Neuronal stem cell (in vitro differentiated cells): ENCODE measurements at regions not wholly inside any gene's neighbourhood (a gene's known extent, or its start where the extent isn't known, plus 50 kb on each side); places are given as distances from the start of the nearest gene placed in this dataset.
"Not testable (repeated sequence)": the region's sequence is repeated elsewhere in the genome, so short reads cannot be mapped to it uniquely, and the experiment has no call there.

Experiments
- DNase-seq: peaks from one replicate; pipeline ENCODE4 v3.0.0-alpha.2; 2013; ENCODE audit warnings: low spot score
- H2AFZ ChIP-seq: one replicate; pipeline ENCODE4 v1.6.1; 2013; ENCODE audit warnings: mild to moderate bottlenecking, low read length, inconsistent platforms
- H2AK5ac ChIP-seq: 2 replicates; pipeline ENCODE4 v1.6.1; 2013; ENCODE audit warnings: low read depth, mild to moderate bottlenecking, inconsistent platforms, low read length, moderate library complexity, mixed read lengths
- H2BK120ac ChIP-seq: 2 replicates; pipeline ENCODE4 v1.6.1; 2013; ENCODE audit warnings: low read depth, mild to moderate bottlenecking, inconsistent platforms, low read length, moderate library complexity, mixed read lengths
- H2BK12ac ChIP-seq: one replicate; pipeline ENCODE4 v1.6.1; 2013; ENCODE audit warnings: low read length, inconsistent platforms
- H2BK15ac ChIP-seq: 2 replicates; pipeline ENCODE4 v1.6.1; 2013; ENCODE audit warnings: mild to moderate bottlenecking, low read length, inconsistent platforms, mixed read lengths
- H2BK5ac ChIP-seq: one replicate; pipeline ENCODE4 v1.6.1; 2013; ENCODE audit warnings: inconsistent platforms, mild to moderate bottlenecking, low read length, moderate library complexity
- H3K14ac ChIP-seq: one replicate; pipeline ENCODE4 v1.6.1; 2013; ENCODE audit warnings: low read length, inconsistent platforms
- H3K18ac ChIP-seq: 2 replicates; pipeline ENCODE4 v1.6.1; 2013; ENCODE audit warnings: low read length, inconsistent platforms
- H3K23ac ChIP-seq: 2 replicates; pipeline ENCODE4 v1.6.1; 2013; ENCODE audit warnings: low read depth, mild to moderate bottlenecking, mixed read lengths, low read length, inconsistent platforms; ENCODE audit not compliant: poor library complexity
- H3K27ac ChIP-seq: replicated peaks from 3 replicates; pipeline ENCODE4 v1.5.1; 2013; ENCODE audit warnings: low read length, inconsistent platforms
- H3K27me3 ChIP-seq, 3 experiments: 2 replicates each; pipeline ENCODE4 v1.6.1; 2013; ENCODE audit warnings: low read length in 3 of 3, mild to moderate bottlenecking in 2 of 3, inconsistent platforms in 1 of 3, low read depth in 1 of 3, mixed read lengths in 1 of 3, moderate library complexity in 1 of 3; ENCODE audit not compliant: control insufficient read depth in 3 of 3, insufficient read depth in 3 of 3
- H3K36me3 ChIP-seq, 2 donors: replicated peaks in 1 of 2; 2 replicates each; pipeline ENCODE4 v1.6.1; 2013; ENCODE audit warnings: low read length in 2 of 2; ENCODE audit not compliant: control insufficient read depth in 2 of 2, insufficient read depth in 2 of 2
- H3K4ac ChIP-seq: 2 replicates; pipeline ENCODE4 v1.6.1; 2013; ENCODE audit warnings: inconsistent platforms, mild to moderate bottlenecking, low read length, moderate library complexity
- H3K4me1 ChIP-seq, 2 donors: 1 replicate in 1 of 2; 2 replicates in 1 of 2; pipeline ENCODE4 v1.6.1; 2013; ENCODE audit warnings: low read length in 2 of 2, low read depth in 1 of 2; ENCODE audit not compliant: control insufficient read depth in 2 of 2, insufficient read depth in 1 of 2
- H3K4me2 ChIP-seq: one replicate; pipeline ENCODE4 v1.6.1; 2013; ENCODE audit warnings: mild to moderate bottlenecking, low read length, inconsistent platforms; ENCODE audit not compliant: insufficient read depth, poor library complexity, severe bottlenecking
- H3K4me3 ChIP-seq, 2 donors: 2 replicates each; pipeline ENCODE4 v1.5.1; 2013; ENCODE audit warnings: low read length in 2 of 2, mild to moderate bottlenecking in 2 of 2, inconsistent platforms in 1 of 2, moderate library complexity in 1 of 2
- H3K79me1 ChIP-seq: one replicate; pipeline ENCODE4 v1.6.1; 2013; ENCODE audit warnings: low read depth, mild to moderate bottlenecking, inconsistent platforms, low read length, moderate library complexity
- H3K9ac ChIP-seq: one replicate; pipeline ENCODE4 v1.6.1; 2013; ENCODE audit warnings: mild to moderate bottlenecking, low read depth, low read length, inconsistent platforms; ENCODE audit not compliant: poor library complexity
- H3K9me3 ChIP-seq, 2 donors: replicated peaks in 1 of 2; 2 replicates each; pipeline versions ENCODE3 to v1.6.1; 2013; ENCODE audit warnings: low read length in 2 of 2, mild to moderate bottlenecking in 2 of 2, inconsistent platforms in 1 of 2, low read depth in 1 of 2, mixed read lengths in 1 of 2, moderate library complexity in 1 of 2; ENCODE audit not compliant: control insufficient read depth in 2 of 2, insufficient read depth in 1 of 2
- H4K8ac ChIP-seq: one replicate; pipeline ENCODE4 v1.6.1; 2013; ENCODE audit warnings: low read depth, mild to moderate bottlenecking, inconsistent platforms, low read length, moderate library complexity
- H4K91ac ChIP-seq: one replicate; pipeline ENCODE4 v1.6.1; 2013; ENCODE audit warnings: low read length, low read depth, mild to moderate bottlenecking, inconsistent platforms; ENCODE audit not compliant: poor library complexity
- WGBS, 2 donors: extraction: QIAGEN DNeasy Blood & Tissue Kit; methylation state at CpG; one replicate each; pipeline ENCODE4 v1.1.7; 2013; ENCODE audit warnings: missing lambda C conversion rate in 2 of 2, mixed read lengths in 1 of 2; ENCODE audit not compliant: insufficient read length in 2 of 2, insufficient replicate concordance in 1 of 2; ENCODE audit errors: extremely low coverage in 2 of 2; 5-methylcytosine and 5-hydroxymethylcytosine counted together

GRCh38 chr3:197449181-197449580 lies 106.6 kb downstream of the BDH1 start:
- not testable (repeated sequence) for H2BK12ac ChIP-seq, H2BK120ac ChIP-seq, H3K9me3 ChIP-seq, H2AK5ac ChIP-seq, H3K4ac ChIP-seq, H2AFZ ChIP-seq, H3K18ac ChIP-seq, H2BK15ac ChIP-seq, H4K8ac ChIP-seq, DNase-seq, H3K27ac ChIP-seq, H4K91ac ChIP-seq, H3K14ac ChIP-seq, H3K23ac ChIP-seq, H3K4me3 ChIP-seq, H2BK5ac ChIP-seq, H3K79me1 ChIP-seq, H3K4me2 ChIP-seq, H3K27me3 ChIP-seq, H3K9ac ChIP-seq, H3K36me3 ChIP-seq
- no CpG with 5 or more reads among the region's 3 CpGs for WGBS, 2 donors
- peaks cover 0 to 16% of the 10 kb centered on the region in 2 donors for H3K4me1 ChIP-seq

GRCh38 chr3:197447781-197448180 lies 108.0 kb downstream of the BDH1 start:
- H3K36me3 ChIP-seq, H4K91ac ChIP-seq, H2BK120ac ChIP-seq, H3K9ac ChIP-seq, H3K4ac ChIP-seq, H3K27ac ChIP-seq, H2BK15ac ChIP-seq, H3K4me2 ChIP-seq, H3K23ac ChIP-seq, H3K27me3 ChIP-seq, H3K14ac ChIP-seq, H3K4me3 ChIP-seq, H2BK12ac ChIP-seq, H3K9me3 ChIP-seq, H2AFZ ChIP-seq, DNase-seq, H2BK5ac ChIP-seq, H3K79me1 ChIP-seq, H3K18ac ChIP-seq, H2AK5ac ChIP-seq, H4K8ac ChIP-seq: not testable (repeated sequence)
- no CpG with 5 or more reads among the region's 6 CpGs for WGBS, 2 donors
- H3K4me1 ChIP-seq, result peaks cover 0 to 16% of the 10 kb centered on the region in 2 donors

GRCh38 chr3:197447057-197447456 lies 108.7 kb downstream of the BDH1 start:
- H3K18ac ChIP-seq, result peak overlapping the region; percentile 1
- peaks cover 0 to 17% of the 10 kb centered on the region in 2 donors for H3K4me1 ChIP-seq
- no peak for DNase-seq
- no peak overlapping the region for H2BK15ac ChIP-seq
- no peak overlapping the region for H2AFZ ChIP-seq
- no peak overlapping the region for H4K8ac ChIP-seq
- H3K4me3 ChIP-seq, result no peak overlapping the region
- no CpG with 5 or more reads among the region's 7 CpGs for WGBS, 2 donors
- H3K23ac ChIP-seq, result no peak overlapping the region
- no peak overlapping the region for H2AK5ac ChIP-seq
- no peak overlapping the region for H2BK5ac ChIP-seq
- H3K14ac ChIP-seq, result no peak overlapping the region
- no peak overlapping the region for H2BK120ac ChIP-seq
- no peak overlapping the region for H4K91ac ChIP-seq
- H3K36me3 ChIP-seq, result no peaks in the 10 kb centered on the region
- H3K4me2 ChIP-seq, result no peak overlapping the region
- no peaks in the 10 kb centered on the region for H3K79me1 ChIP-seq
- no peak overlapping the region for H3K9ac ChIP-seq
- H2BK12ac ChIP-seq, result no peak overlapping the region
- no peak overlapping the region for H3K4ac ChIP-seq
- H3K27me3 ChIP-seq, result no peaks in the 10 kb centered on the region
- H3K27ac ChIP-seq, result no peak overlapping the region
- H3K9me3 ChIP-seq, result no peaks in the 10 kb centered on the region

- Histone ChIP-seq H3K4ac (no peak overlapping the region), H3K9me3 (no peaks in the 10 kb centered on the region), H3K36me3 (no peaks in the 10 kb centered on the region), H2AK5ac (peak overlapping the region; percentile 15), H3K27me3 (no peaks in the 10 kb centered on the region), H3K4me1 (peaks cover 0 to 21% of the 10 kb centered on the region in 2 donors), H3K14ac (no peak overlapping the region), H2BK120ac (no peak overlapping the region), H3K79me1 (no peaks in the 10 kb centered on the region), H3K23ac (no peak overlapping the region), H2BK5ac (no peak overlapping the region), H3K4me3 (no peak overlapping the region), H4K8ac (no peak overlapping the region), H4K91ac (no peak overlapping the region), H2AFZ (no peak overlapping the region), H2BK12ac (no peak overlapping the region), H3K18ac (peak overlapping the region; percentile 54), H3K9ac (no peak overlapping the region), H2BK15ac (peak overlapping the region; percentile 8), H3K27ac (no peak overlapping the region), H3K4me2 (no peak overlapping the region)
- WGBS, 2 donors, result no CpG with 5 or more reads among the region's 9 CpGs
- DNase-seq, result no peak
Observed at GRCh38 chr3:197446700-197447056, 109.1 kb downstream of the BDH1 start.
